Mammary epithelial cell (primary cell): ENCODE measurements at regions not wholly inside any gene's neighbourhood (a gene's known extent, or its start where the extent isn't known, plus 50 kb on each side); places are given as distances from the start of the nearest gene placed in this dataset.

Source experiments
- EZH2 ChIP-seq: IDR thresholded peaks from 2 replicates; pipeline ENCODE4 v1.6.1; 2012; ENCODE audit warnings: low read length, inconsistent platforms, borderline replicate concordance
- TF ChIP-seq, protein P1 (sequence below), 2 donors: IDR thresholded peaks in 1 of 2; conservative IDR thresholded peaks in 1 of 2; 2 replicates each; pipeline ENCODE4 v1.5.1; 2011 to 2012; ENCODE audit warnings: inconsistent platforms in 2 of 2, low read length in 2 of 2, mild to moderate bottlenecking in 2 of 2, control low read depth in 1 of 2, low read depth in 1 of 2; ENCODE audit not compliant: insufficient read depth in 1 of 2; ENCODE audit errors: extremely low read depth in 1 of 2

DNA sequence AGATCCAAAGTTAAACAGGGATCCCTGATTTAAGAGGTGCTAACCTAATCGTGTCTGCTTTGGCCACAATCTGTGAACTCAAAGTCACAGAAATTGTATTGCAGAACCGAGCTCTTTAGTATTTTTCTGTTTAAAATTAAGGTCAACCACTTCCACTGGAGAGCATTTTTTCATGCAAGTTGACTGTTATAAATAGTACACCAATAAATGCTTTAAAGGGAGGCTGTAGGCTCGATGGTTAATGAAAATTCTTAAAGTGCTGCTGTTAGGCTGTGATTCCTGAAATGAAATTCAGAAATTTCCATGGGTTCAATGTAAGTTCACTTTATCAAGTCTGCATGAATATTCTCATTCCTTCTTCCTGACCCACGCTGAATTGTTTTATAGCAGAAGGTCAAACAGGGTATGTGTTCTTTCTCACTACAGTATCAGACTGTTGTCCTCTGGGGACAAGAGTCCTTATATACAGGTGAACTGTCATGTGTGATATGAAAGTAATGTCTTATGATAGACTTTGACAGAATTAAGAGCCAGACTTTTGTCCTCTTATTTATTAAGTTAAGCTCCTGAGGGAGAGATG, 92.5 kb upstream of the HDGFL1 start:
- TF ChIP-seq, protein P1, sequence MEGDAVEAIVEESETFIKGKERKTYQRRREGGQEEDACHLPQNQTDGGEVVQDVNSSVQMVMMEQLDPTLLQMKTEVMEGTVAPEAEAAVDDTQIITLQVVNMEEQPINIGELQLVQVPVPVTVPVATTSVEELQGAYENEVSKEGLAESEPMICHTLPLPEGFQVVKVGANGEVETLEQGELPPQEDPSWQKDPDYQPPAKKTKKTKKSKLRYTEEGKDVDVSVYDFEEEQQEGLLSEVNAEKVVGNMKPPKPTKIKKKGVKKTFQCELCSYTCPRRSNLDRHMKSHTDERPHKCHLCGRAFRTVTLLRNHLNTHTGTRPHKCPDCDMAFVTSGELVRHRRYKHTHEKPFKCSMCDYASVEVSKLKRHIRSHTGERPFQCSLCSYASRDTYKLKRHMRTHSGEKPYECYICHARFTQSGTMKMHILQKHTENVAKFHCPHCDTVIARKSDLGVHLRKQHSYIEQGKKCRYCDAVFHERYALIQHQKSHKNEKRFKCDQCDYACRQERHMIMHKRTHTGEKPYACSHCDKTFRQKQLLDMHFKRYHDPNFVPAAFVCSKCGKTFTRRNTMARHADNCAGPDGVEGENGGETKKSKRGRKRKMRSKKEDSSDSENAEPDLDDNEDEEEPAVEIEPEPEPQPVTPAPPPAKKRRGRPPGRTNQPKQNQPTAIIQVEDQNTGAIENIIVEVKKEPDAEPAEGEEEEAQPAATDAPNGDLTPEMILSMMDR (conservative IDR thresholded peaks at IDR 0.05 in 1 of 2, IDR thresholded peaks at IDR 0.05 in 1 of 2; ENCODE audit: extremely low read depth in 1 of 2, insufficient read depth in 1 of 2, low read depth in 1 of 2, low read length in 2 of 2) = no peak
- no peak for TF ChIP-seq EZH2
